ENCODE measurements at regions not wholly inside any gene's neighbourhood (a gene's known extent, or its start where the extent isn't known, plus 50 kb on each side); places are given as distances from the start of the nearest gene placed in this dataset.
"Not testable (repeated sequence)": the region's sequence is repeated elsewhere in the genome, so short reads cannot be mapped to it uniquely, and the experiment has no call there.

DNA sequence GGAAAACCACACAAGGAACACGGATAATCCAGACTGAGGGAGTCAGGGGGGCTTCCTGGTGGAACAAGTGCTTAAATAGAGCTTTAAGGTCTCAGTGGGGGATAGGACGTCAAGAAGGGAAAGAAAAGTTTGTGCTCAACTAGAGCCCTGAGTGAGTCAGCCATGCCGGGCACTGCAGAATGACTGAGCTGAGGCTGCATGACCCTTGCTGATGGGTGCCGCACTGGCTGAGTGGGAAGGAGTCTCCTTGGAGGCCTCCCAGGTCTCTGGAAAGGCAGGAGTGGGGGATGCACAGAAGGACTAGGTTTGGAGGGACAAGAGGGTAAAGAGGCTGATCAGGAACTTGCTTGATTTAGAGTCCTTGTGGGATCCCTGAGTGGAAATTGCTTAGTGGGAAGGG is 150.3 kb downstream of the RPLP1 start:
- no peak for DNase-seq

DNA sequence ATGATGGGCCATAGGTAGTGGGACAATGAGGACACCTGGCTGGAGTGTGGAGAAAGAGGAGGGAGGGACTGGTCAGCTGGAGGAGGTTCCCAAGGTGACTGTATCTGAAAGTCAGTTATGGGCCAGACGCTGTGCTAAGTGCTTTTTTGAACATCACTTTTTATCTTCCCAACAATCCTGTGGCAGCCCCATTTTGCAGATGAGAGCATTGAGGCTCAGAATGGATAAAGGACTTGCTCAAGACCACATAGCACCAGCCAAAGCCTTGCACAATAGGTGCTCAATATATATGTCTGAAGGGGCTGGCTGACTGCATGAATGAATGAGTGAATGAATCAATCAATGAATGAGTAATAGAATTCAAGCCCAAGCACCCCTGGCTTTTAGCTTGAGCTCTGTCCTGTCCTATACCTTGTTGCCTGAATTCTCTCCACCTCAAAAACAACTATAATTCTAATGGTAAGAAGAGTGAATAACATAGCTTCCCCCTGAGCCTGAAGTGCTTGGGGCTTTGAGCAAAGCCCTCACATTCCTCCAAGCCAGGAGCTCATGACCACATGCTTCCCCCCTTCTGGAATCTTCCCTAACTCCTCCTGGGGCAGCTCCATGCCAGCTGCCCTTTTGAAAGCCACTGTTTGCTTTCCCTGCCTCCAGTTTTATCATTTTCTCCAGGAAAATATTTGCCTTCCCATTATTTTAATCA is 150.9 kb downstream of the RPLP1 start:
- no peak for DNase-seq

DNA sequence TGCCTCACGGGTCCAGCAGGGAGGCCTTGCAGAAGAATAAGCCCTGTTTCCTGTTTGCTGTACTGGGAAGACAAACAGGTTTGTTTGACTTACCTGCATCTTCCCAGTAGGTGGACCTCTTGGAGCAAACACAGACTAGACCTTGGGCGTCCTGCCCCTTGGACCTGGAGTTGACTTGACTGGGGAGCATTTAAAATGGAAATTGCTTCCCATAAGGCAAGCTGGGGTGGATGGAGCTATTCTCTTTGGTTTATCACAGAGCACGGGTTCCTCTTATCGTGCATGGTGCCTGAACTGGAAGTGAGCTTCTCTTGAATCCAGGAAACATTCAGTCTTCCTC is 151.4 kb downstream of the RPLP1 start:
- peak; percentile 79 for DNase-seq

DNA sequence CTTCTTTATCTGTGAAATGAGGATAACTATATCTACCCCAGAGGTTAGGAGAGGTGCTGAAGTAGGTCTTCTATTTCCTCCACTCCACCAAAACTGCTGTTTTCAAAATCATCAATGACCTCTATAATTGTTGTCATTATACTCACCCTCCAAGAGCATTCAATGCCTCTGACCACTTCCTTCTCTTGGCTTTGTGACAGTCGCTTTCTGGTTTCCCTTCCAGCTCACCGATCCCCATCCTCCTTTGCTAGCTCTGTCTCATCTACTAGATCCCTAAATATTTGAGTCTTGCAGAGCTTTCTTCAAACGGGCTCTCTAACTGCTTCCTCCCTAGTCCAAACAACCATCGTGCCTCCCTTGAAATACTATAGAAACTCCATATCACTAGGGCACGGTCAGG is 153.5 kb downstream of the RPLP1 start:
- DNase-seq = no peak

DNA sequence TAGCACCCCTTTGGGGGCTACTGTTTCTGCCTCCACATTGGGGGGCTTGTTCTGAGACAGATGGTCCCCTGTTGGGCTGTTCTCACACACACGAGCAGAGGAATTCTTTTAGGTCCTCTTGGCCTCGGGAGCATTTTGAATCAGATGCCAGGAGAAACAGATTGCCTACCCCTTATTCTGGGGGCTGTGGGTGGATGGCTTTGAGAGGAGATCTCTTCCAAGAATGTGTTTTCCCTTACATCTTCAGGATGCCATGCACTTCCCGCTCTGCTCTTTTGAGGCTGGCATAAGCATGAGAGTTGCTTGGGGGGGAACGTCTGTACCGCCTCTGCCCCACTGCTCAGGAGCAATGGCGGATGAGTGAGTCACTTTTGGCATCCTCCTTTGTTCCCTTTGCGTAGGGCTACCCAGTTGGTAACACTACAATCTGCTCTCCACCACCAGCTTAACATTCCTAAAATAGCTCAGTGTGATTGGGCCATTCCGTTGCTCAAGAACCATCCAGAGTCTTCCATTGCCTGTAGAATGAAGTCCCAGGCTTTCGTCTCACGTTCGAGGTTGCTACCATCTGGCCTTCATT is 154.4 kb downstream of the RPLP1 start:
- DNase-seq = no peak

DNA sequence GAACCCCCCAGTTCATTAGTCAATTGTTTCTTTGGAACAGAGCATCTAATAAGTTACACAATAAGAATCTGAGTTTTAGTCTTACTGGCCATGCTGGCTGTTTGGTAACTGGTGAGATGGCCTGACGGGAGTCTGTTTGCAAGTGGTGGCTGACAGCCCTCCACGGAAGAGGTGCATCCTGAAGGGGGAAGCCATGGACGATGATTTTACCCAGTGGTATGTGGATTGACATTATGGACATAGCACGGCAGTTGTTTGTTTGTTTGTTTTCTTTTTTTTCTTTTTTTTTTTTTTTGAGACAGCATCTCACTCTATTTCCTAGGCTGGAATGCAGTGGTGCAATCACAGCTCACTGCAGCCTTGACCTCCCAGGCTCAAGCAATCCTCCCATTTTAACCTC is 156.0 kb downstream of the RPLP1 start:
- no peak for DNase-seq

DNA sequence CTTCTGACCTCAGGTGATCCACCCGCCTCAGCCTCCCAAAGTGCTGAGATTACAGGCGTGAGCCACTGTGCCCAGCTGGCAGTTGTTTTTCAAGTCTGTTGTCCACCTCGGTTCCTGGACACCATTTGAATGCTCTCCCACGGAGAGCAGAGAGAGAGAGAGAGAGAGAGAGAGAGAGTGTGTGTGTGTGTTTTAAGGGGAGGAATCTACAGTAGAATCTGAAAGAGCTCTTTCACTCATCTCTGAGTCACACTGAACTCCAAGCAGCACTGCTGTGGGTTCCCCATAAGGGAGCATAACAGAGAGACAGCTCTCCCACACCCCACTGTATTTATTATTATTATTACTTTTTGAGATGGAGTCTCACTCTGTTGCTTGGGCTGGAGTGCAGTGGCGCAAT is 156.6 kb downstream of the RPLP1 start:
- DNase-seq = no peak

DNA sequence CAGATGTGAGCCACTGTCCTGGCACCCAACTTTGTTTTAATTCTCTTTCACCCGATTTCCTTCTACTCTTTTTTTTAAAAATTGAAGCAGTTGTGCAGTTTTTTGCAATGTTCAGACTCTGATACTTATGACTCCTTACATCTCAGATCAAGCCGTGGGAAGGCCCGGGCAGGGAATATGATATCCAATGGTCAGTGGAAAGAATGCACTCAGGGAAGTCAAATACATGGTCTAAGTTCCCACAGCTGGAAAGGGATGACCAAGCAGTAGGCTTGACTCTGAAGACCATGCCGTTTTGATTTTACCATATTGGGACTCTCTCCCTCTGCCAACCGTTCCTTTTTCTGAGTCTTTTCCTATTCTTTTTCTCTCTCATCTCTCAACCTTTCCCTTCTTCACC is 157.2 kb downstream of the RPLP1 start:
- DNase-seq = no peak

DNA sequence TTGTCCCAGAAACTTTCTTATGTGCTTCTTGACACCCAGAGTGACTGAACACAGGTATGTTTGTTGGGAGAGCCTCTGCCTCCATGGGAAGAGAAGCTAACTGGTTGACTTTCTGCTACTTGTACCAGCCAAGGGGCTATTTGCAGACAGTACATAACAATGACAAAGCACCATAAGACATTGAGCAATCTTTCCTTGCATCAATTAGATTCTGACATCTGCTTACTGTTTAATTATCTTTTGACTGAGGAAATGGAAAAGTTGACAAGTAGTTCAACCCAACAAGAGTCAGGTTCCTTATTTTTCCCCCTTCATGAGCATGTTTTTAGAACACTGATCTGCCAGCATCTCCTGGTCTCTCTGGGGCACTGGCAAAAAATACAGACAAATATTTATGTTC is 157.7 kb downstream of the RPLP1 start:
- no peak for DNase-seq

DNA sequence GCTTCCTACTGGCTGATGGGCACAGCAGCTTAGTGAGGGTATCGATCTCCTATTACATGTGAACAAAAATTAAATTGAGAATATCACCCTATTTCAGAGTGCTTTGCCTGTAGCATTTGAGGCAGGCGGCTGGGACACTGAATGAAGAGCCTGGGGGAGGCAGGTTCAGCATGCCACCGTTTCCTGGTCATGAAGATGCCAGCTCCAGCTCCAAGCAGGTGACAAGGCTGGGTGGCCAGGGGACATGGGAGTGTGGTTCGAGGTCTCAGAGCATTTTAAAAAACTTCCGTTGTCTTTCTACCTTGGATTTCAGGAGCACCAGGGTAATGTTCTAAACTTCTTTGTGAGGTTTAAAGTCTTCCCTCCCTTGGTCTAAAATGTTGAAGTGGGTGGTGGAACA is 158.2 kb downstream of the RPLP1 start:
- DNase-seq = no peak

DNA sequence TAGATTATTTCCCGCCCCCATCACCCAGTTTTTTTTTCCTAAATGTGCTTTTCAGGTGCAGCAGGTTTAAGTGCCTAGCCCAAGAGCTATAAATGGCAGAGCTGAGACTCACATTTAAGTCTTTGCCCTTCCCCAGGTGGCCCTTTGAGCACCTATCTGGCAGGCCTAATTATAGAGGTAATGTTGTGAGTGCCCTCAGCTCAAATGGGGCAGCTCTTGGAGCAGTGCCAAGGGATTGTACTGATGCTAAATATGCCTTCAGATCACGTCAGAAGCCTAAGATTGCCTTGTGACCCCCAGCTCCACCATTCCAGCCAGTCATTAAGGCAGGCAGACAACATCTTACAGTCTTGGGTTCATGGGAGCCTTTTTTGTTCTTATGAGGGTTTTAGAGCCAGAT is 159.5 kb downstream of the RPLP1 start:
- DNase-seq = no peak

DNA sequence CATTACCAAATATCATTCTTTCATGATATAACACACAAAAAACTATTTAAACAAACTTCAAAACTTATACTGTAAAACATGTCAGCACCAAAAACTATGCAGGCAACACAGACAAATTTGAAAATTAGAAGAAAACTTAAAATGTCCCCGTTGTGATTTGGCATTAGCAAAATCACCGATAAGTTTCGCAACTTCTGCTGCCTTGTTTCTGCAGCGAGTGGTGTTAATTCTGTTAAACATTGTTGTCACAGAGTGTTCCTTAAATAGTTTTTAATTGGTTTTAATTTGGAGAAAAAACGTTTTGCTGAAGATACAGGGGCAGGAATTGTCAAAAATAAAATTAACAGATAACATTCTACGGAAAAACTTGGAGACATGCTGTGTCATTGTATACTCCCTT is 160.6 kb downstream of the RPLP1 start:
- DNase-seq = no peak

DNA sequence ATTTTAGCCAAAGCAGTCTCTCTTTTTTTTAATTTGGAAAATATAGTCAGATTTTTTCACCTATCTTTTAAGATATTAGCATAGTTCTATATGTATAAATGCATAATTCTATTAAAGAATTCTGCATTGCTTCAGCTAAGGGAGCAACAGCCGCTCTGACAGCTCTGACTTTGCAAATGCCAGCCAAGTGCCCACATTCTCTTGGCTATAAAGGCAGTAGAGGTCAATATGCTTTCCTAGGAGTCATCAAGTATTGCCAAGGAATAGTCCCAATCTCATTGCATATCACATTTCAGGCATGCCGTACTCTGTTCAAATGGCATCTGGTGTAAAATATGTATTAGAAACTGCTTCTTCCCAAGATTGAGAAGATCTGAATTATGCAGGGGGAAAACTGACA is 161.4 kb downstream of the RPLP1 start:
- no peak for DNase-seq

DNA sequence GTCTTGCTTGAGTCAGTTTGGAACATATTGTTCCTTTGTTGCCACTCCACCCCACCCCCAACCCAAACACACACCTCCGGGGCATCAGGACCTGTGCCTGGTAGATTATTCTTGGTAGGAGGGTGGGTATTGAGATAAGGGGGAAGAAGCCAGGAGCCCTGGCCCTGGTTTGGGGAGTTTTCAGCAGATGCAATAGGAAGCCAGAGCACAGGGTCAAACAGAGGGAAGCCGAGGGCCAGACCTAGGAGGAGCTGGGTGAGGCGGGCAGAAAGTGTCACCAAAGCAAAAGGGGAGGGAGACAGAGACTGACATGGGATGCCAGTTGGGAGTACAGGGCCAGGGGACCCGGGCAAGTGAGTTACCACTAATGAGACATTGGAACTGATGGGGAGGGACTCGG is 163.1 kb downstream of the RPLP1 start:
- DNase-seq = no peak

DNA sequence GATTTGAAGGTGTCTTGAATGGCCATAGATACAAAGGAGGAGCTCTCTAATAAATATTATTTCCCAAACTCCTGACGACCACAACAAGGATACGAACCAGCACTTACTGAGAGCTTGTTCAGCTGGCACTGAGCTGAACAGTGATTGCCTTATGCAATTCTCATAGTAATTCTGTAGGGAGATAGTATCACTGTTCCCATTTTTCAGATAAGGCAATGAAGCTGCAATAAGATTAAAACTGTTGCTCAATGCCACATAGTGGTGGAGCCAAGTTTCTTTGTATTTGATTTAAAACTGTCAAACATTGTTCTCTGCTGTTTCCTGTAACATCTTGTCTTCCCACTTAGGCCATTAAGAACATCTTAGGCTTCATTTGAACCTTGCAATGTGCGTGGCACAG is 163.9 kb downstream of the RPLP1 start:
- no peak for DNase-seq

DNA sequence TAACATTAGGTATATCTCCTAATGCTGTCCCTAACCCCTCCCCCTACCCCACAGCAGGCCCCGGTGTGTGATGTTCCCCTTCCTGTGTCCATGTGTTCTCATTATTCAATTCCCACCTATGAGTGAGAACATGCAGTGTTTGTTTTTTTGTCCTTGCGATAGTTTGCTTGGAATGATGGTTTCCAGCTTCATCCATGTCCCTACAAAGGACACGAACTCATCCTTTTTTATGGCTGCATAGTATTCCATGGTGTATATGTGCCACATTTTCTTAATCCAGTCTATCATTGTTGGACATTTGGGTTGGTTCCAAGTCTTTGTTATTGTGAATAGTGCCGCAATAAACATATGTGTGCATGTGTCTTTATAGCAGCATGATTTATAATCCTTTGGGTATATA is 164.5 kb downstream of the RPLP1 start:
- DNase-seq = not testable (repeated sequence)

DNA sequence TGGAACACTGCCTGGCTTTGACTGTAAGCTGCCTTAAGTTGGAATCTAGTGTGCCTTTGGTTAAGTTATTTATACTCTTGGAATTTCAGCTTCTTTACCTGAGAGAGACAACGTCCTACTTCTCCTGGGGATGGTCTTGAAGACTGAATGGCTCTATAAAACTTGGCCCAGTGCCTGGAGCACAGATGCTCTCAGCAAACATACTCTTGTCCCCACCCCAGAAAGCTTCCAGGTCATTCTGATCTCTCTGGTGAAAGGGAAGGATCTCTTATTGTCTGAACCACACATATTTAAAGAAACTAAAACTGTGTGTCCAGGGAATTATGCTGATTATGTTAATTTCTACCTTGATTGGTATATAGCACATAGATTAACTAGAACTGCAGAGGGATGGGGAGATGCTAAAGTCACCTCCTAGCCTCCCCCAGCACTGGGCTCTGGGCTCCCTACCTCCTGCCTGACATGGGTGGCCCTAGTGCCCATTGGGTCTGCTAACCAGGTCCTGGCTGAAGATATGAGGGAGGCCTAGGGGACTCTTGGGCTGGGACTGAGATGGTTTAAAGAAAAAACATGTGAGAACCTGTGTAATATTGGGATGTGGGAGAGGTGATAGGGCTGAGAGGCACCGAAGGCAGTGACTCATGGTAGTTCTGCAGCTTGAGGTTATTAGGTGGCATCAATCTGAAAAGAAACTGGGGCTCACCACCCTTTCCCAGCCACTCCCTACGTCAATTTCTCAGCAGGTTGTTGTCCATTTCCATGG is 171.0 kb downstream of the RPLP1 start:
- no peak for DNase-seq

DNA sequence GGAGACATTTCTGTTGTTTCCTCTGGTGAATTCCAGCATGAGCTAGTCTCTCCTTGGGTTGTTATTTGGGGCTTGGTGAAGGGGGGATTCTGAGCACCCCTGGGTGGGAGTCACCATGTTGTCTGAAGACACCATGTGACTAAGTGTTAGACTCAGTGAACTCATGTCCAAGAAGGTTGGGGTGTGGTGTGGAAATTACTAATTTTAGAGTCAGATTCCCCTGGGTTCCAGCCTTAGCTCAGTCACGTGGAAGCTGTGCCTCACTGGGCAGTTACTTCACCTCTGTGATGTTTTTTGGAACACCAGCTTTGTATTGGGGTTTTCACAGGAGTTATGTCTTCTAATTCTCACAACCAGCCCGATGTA is 171.5 kb downstream of the RPLP1 start:
- DNase-seq = no peak

DNA sequence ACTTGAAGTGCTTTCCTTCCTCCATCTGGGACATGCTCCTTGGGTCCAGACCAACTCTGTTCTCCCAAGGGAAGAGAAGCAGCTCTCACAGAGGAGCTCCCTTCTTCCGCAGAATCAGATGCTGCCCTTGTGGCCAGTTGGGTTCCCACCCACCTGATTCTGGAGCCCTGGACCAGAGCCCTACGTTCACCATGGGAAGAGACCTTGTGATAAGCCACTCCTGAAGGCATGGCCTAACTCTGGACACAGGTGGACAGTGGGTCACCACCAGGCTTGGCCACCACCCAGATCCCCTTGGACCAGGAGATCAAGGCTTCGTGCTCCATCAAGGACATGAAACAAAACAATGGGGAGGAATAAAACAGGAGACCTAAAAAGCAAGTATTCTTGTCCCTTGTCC is 172.2 kb downstream of the RPLP1 start:
- DNase-seq = no peak

DNA sequence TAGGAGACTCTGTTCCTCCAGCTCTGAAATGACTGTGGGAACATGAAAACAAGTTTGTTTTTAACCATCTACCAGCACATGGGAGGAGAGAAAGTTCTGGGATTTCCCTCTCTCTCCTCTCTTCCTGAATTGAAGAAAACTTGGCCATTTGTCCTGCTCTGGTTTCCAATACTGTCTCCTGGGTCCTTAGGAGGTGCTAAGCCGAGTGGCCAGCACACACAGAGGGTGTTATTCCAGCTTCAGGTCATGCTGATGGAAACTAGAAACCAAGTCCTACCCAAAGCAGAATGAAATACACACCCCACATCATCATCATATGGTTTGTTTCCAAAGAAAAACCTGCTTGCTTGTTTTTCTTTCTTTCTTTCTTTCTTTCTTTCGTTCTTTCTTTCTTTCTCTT is 172.7 kb downstream of the RPLP1 start:
- no peak for DNase-seq

DNA sequence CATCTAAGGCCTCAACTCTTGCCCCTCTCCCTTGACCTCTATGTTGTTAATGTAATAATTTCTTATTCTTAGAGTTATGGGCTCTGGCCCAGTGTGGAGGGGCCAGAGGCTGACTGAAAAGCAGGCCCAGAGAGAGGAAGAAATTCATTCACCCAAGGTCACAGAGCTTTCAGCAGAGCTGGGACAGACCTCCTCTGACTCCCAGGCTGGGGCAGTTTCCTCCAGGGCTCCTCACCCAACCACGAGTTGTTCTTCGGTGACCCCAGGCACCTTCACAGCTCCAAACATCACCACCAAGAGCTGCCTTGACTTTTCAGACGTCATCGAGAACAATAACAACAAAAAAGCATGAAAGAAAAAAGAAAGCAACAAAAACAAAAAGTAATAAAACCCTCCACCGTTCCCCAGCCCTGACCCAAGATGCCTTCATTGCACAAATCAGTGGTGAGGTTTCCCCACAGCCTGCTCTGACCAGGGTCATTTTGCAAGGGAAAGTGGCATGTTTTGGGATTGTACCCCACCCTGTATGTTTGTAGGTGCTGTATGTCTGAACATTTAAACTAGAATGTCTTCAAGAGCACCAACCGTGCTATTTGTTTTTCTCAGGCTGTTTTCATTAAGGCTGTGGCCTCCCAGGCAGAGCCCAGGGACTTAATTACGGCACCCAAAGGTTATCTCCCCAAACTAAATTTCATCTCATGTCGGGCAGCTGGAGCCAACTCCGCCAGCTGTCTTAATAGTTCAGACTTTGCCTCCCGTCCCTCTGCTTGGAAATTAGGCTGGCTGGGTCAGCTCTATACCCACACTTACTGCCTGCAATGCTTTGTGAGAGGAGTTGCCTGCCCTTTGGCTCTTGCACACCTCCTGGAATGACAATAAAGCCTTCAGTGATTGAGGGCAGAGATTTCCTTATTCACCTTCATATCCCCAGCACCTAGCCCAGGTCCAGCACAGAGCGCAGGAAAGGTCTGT is 173.8 kb downstream of the RPLP1 start:
- DNase-seq = no peak

DNA sequence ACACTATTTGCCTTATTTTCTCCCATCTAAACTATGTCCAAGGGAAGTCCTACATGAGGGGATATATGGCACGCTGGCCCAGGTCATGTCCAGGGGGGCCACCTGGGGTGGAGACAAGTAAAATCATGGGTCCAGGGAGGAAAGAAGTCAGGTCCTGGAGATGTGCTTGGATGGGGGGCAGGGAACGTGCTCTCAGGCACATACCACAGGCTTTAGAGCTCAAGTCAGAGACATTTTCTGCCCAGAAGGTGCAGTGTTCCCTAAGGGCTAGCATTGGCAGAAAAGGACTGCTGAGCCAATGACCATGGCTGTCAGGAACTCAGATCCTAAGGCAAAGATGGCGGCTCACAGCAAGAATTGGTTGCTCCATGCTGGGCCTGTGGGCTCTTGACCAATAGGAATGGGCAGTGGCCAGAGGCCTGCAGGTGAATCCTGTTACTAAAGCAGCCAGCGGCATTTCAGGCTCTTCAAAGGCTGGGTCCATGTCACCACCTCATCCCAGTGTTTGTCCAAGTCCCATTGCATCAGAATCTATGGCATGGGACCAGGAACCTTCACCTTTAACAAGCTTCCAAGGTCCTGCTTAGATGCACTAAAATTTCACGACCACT is 175.0 kb downstream of the RPLP1 start:
- DNase-seq = no peak

Data from DMS153 (cell line).